ENCODE measurements at regions not wholly inside any gene's neighbourhood (a gene's known extent, or its start where the extent isn't known, plus 50 kb on each side); places are given as distances from the start of the nearest gene placed in this dataset.
"Not testable (repeated sequence)": the region's sequence is repeated elsewhere in the genome, so short reads cannot be mapped to it uniquely, and the experiment has no call there.

DNA sequence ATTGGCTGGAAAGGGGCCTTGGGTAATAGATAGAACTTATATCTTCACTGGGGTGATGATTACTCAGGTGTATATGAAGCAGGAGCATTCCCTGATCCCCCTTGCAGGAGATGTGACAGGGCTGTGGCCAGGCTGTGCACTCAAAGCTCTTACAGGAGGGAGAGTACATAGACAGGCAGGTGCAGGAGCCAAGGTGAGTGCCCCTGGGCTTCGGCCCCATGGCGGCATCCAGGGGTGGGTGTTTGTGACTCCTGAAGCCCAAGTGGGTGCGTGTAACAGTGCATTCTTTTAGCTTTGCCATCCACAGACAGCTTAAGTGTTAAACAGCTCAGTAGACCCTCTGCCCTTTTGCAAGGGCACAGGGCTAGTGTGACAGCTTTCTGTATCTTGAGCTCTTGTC lies 236.6 kb upstream of the GPR149 start:
- DNase-seq (ENCODE audit: low spot score), result no peak

DNA sequence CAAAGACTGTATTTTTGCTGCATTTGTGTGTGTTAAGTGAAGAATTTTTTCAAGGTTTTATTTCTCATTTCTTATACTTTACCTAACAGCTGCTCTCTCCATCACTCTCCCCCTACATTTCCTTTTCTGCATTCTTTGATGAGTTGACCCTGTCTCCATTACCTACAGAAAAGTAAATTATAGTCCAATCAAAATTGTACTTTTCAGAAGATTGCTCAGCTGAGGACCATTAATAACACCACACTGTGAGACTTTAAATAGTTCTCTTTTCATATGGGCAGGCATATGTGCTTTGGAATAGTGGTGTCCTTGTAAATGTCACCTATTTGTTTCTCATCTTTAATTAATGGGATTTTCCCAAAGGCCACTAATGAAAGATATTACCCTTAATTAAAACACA lies 234.7 kb upstream of the GPR149 start:
- DNase-seq (ENCODE audit: low spot score), result no peak

DNA sequence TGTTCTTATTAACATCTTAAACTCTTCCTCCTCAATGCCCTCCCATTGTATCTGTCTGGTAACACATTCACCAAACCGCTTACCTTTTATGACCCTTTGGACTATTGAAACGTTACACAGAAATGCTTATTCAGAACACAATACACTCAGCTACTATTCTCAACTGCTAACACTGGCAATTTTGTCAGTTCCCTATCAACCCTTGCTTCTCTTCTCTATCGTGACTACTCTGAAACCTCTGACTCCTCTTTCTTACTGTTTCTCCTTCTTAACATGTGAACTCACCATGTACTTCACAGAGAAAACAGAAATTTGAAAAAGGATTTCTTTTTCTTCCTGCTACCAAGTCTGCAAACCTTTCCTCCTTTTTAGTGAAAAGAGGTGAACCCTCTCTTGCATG lies 232.9 kb upstream of the GPR149 start:
- no peak for DNase-seq (ENCODE audit: low spot score)

DNA sequence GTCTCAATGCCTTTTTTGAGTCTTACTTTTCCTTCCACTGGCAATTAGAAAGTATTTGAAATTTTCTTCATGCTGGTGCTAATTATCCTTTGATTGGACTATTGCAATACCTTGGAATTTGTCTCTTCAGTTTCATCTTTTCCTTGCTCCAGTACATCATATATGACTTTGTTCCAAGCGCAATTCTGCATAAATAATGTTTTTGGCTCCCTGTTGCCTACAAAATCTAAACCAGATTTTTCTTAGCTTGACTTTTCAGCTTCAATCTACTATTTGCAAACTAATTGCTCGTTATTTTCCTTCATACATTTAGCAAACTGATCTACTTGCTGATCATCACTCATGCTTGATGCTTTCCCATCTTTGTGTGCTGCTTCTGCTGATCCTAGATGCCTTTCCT lies 230.8 kb upstream of the GPR149 start:
- DNase-seq (ENCODE audit: low spot score), result no peak

DNA sequence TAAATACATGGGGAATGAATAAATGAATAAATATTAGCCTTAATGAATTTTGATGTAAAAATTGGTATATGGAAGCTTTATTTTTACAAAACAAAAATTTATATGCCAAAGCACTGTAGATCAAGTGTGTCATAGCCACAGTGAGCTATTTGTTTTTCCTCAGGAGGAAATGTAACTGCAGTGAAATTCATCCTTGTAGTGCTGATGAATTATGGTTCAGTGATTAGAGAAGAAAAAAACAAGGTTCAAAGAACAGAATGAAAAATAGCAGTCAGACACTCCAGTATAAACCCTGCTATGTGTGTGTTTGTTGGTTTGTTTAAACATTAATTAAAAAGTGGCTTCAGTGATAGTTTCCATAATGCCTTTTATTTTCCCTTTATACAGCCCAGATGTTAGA lies 228.0 kb upstream of the GPR149 start:
- DNase-seq (ENCODE audit: low spot score), result no peak

DNA sequence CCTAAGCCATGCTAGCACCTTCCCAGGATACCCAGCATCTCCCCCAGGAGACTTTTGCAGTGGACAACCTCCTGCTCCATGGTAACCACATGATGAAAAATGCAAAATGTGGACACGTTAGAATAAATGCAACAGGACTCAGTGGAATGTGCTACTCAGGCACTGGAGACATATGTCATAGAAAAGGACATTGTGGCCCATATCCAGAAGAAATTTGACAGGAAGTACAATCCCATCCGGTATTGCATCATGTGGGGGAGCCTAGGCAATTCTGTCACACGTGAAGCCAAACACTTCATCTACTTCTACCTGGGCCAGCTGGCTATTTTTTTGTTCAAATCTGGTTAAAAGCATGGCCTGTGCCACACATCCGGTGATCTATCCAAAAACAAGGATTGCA lies 227.2 kb upstream of the GPR149 start:
- DNase-seq (ENCODE audit: low spot score), result no peak

DNA sequence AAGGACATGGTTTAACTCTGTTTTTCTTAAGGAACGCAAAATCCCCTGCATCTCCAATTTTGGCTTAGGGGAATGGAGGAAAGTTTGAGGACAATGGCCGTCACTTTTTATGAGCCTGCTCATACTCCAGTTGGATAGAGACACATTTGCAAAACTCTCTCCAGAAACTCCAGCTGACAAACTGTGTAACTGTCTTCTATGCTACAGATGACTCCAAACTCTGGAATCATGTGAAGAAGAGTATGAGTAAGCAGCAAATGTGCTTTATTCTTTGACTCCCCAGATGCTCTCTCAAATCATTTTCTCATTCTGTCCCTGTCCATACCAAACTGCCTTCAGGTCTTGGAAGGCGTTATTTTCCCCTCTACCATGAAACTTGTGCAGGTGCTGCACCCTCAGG lies 226.5 kb upstream of the GPR149 start:
- peak; percentile 6 for DNase-seq (ENCODE audit: low spot score)

DNA sequence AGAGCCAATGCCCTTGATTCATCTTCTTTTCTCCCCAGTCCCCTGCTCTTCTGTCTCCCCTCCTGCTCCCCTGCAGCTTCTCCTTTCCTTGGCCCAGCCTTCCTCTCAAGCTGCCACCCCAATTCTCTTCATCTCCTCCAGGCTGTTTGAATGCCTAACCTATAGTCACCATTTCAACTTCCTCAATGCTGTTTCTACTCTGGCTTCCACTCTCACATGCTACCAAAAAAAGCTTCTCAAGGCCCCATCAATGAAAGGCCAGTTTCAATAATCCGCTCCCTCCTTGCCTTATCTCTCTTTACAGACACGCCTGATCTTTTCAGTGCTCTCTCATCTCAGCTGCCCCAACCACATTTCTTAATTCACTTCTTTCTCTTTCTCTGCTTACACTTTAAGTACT lies 212.2 kb upstream of the GPR149 start:
- no peak for DNase-seq (ENCODE audit: low spot score)

DNA sequence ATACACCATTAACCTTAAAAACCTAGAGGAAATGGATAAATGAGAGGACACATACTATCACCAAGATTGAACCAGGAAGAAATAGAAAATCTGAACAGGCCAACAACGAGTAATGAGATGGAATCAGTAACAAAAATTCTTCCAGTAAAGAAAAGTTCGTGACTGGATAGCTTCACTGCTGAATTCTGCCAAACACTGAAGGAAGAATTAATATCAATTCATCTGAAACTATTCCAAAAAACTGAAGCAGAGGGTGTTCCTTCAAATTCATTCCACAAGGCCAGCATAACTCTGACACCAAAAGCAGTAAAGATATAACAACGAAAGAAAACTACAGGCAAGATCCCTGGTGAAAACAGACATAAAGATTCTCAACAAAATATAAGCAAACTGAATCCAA lies 195.8 kb upstream of the GPR149 start:
- no peak for DNase-seq (ENCODE audit: low spot score)

DNA sequence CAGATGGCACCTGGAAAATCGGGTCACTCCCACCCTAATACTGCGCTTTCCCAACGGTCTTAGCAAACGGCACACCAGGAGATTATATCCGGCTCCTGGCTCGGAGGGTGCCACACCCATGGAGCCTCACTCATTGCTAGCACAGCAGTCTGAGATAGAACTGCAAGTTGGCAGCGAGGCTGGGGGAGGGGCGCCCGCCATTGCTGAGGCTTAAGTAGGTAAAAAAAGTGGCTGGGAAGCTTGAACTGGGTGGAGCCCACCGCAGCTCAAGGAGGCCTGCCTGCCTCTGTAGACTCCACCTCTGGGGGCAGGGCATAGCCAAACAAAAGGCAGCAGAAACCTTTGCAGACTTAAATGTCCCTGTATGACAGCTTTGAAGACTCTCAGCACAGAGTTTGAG lies 189.6 kb upstream of the GPR149 start:
- DNase-seq (ENCODE audit: low spot score), result not testable (repeated sequence)

DNA sequence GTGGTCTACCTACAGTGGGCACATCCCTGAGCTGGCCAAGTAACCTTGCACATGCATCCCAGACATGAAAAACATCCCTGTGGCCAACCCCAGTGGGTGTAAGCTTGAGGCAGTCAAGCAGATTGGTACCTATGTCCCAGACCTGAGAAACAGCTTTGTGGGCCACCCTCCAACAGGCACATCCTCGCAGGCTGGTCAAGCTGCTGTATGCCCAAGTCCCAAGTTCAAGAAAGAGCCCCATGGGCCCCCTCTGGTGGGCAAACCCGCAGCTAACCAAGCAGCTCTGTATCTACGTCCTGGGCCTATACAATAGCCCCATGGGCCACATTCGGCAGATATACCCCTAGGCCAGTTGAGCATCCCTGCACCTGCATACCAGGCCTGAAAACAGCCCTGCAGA lies 186.3 kb upstream of the GPR149 start:
- DNase-seq (ENCODE audit: low spot score), result no peak

DNA sequence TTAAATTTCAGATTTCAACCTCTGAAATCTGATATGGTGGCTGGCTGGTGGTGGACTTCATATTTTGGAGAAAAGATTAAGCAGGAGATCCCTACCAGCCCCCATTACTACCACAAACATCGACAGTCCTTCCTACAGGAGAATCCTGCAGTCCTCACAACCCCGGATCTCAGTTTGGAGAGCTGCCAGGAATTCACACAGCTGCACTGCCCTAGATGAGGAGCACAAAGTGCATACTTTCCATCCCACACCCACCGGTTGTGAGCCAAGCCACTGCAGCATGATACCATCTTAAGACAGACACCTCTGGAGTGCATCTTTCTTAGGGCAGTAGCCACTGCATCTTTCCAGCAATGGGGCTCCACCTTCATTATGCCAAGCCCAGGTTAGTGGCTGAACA lies 185.5 kb upstream of the GPR149 start:
- DNase-seq (ENCODE audit: low spot score), result no peak

DNA sequence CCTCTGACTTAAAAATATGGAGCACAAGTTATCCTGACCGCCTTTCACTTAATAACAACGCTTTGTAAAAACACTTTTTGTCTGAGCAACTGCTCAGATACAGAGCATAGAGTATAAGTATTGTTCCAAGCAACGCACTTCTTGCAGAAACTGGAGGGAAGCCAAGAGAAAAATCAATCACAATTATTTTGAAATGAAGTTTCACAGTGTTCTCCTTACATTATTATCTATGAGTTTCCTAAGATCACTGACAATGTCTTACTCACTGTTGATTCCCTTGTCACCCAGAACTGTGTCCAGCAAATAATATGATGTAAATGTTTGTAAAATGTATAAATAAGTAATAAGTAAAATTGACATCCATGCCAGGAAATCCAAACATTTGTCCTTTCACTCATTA lies 184.6 kb upstream of the GPR149 start:
- DNase-seq (ENCODE audit: low spot score), result no peak

DNA sequence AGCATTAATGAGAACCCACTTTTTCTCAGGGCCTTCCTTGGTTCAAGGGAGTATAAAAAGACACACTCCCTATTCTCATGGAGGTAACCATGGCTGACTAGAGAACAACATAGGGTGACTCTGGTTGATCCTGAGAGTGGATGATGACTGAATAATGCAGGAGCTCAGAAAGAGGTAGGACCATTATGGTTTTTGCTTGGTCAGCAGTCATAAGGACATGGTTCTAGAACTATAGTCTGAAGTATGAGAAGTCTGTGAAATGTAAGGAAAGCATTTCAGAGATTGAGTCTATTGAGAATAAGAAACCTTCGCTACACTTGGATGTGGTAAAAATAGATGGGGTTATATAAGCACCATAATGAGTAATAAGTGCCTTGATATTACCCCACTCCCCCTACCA lies 184.1 kb upstream of the GPR149 start:
- no peak for DNase-seq (ENCODE audit: low spot score)

DNA sequence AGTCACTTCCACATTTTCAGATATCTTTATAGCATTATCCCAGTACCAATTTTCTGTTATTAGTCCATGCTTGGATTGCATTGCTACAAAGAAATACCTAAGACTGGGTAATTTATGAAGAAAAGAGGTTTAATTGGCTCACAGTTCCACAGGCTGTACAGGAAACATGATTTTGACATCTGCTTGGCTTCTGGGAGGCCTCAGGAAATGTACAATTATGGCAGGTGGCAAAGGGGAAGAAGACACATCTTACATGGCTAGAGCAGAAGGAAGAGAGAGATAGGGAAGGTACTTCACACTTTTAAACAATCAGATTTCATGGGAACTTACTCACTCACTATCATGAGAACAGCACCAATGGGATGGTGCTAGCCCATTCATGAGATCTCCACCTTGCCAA lies 172.3 kb upstream of the GPR149 start:
- no peak for DNase-seq (ENCODE audit: low spot score)

DNA sequence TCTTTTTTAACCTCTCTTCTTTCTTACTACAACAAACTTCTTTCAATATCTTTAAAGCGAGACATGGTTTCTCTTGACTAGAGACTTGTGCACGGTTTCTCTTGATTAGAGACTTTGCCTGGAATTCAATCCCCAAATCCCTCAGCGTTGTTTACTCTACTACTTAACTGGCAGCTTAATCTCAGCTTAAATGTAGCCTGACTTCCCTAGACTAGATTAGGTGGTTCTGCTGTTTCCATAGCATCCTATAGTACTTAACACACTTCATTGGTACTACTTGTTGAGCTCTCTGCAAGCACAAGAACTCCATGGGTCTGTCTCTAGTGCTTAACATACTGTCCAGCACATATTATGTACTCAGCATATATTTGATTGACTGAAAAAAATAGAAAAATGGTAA lies 168.2 kb upstream of the GPR149 start:
- no peak for DNase-seq (ENCODE audit: low spot score)

DNA sequence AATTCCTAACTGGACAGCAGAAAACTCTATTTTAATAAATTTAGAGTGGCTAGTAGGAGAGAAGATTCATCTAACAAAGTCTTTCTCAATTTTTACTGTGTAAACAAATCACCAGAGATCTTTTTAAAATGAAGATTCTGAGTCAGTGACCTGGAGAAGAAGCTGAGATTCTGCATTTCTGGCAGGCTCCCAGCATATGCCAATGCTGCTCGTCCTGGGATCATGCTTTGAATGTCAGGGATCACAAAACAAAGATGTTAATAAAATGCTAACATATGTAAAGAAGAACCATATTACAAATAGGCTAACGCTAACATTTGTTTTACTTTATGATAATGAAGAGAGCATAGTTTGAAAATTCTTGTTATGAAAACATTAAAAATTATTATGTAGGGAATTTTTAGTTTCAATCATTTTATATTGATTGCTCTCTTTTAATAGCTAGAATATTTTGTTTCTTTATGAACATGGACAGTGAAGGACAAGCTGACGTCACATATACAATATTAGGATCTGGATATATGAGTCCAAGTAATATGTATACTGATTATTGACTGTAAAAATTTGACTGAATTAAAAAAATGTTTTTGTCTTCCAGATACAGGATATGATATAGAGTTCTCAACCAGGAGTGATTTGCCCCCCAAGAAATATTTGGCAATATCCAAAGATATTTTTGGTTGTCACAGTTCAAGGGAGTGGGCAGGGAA lies 160.8 kb upstream of the GPR149 start:
- DNase-seq (ENCODE audit: low spot score), result no peak

DNA sequence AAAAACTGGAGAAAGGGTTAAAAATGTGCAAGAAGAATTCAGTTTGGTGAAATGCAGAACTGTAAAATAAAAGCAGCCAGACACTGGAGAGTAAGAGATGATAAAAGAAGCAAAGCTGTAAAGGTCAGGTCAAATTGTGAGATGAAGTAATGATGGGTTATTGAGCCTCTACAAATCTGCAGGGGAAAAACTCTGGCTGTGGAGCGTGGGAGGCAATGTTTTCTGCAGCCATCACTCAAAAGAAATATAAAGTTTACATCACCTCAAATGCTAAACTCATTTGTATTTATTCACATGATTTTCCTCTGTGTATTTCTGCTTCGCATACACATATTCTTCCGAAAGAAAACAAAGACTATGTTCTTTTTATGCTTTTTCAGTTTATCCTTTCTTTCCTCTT lies 158.8 kb upstream of the GPR149 start:
- DNase-seq (ENCODE audit: low spot score), result no peak

DNA sequence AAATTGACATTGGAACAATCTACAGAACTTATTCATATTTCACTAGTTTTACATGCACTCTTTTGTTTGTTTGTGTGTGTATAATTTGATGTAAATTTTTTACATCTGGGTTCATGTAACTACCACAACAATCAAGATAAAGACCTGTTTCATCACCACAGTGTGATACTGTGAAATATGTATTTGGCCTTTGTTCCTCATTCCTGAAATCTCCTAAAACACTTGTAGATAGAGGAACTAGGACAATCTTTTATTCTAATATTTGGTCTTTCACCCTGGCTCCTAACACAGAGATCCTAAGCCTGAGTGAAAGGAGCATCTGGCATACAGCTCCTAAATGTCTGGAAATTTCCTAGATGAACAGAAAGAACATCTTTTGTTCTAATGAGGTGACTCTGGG lies 155.0 kb upstream of the GPR149 start:
- DNase-seq (ENCODE audit: low spot score), result no peak

DNA sequence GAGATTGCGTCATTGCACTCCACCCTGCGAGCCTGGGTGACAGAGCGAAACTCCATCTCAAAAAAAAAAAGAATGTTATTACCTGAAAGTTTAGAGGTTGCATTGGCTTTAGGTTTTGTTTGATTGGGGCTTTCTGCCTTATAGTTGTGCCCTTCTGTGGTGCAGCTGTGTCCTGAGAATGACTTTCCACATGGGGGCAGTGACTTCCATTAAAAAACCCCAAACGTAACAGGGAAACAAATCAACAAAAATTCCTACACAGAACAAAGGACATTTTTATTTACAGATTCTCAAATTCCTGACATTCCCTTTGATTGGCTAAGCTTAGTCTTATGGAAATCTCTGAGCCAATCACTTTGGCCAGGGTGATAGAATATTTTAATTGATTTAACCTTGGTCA lies 154.1 kb upstream of the GPR149 start:
- DNase-seq (ENCODE audit: low spot score), result no peak

DNA sequence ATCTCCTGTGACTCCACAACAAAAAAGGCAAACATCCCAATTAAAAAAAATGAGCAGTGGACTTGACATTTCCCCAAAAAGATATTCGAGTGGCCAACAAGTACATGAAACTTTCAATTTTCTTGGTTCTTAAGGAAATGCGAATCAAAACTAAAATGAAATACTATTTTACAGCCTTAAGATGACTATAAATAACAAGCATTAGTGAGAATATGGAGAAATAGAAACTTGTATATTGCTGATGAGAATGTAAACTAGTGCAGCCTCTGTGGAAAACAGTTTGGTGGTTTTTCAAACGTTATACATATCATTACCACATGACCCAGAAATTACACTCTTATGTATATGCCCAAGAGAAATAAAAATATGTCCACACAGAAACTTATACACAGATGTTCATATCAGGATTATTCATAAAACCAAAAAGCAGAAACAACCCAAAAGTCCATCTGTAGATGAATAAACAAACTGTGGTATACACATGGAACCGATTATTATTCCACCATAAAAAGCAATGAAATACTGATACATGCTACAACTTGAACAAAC lies 153.2 kb upstream of the GPR149 start:
- DNase-seq (ENCODE audit: low spot score), result no peak

DNA sequence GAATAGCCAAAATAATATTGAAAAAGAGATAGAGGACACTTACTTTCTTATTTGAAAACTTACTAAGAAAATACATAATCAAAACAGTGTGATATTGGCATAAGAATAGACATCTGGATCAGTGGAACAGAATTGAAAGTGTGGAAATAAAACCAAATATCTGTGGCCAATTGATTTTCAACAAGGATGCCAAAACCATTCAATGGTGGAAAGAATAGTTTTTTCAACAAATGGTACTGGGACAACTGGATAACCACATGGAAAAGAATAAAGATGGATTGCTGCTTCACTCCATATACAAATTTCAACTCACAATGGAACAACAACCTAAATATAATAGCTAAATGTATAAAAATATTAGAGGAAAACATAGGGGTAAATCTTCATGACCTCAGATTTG lies 152.5 kb upstream of the GPR149 start:
- no peak for DNase-seq (ENCODE audit: low spot score)

DNA sequence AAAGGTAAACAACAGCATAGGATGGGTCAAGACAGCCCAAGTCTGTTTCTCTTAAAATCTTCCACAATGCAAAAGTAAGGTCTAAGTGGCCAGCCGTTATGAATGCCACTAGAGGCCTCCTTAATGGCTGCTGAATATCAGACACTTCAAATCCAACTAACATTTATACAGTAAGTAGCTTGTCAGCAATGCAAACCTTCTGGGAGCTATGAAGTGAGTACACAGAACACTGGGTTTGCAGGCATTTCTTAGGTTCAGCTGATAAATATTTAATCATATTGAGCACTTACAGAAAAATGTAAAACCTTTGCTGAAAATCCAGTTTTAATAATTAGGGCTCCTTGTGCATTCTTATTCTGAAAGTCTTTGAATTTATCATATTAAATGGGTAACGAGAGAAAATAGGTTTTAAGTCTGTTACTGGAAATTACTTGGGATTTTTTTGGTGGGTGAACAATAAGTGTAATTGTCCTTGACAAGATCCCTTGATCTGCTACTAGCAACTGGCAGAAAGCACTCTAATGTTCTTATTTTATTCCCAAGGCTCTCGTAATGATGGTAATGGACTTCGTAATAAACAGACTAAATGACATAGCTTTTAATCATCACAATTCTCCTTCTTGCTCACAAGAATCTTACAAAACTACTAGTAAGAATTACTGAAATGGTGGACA lies 141.7 kb upstream of the GPR149 start:
- no peak for DNase-seq (ENCODE audit: low spot score)

DNA sequence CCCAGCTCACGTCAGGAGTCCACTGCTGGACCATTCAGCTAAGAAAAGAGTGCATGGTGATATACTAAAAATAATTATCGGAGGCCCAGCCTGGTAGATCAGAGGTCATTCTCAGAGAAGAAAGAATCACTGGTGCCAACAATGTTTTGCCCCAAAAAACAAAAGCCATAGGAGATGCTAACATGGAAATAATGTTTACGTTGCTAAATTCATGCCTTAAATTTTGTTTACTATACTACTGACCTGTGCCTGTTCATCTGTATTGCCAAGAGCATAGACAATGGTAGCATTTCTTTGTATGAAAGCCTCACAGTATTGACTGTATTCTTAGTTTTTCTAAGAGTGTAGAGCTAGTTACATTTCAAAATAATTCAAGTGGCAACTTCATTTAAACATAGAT lies 138.1 kb upstream of the GPR149 start:
- DNase-seq (ENCODE audit: low spot score), result no peak

All from GM03348 (cell line).